ENCODE measurements at regions not wholly inside any gene's neighbourhood (a gene's known extent, or its start where the extent isn't known, plus 50 kb on each side); places are given as distances from the start of the nearest gene placed in this dataset.

DNA sequence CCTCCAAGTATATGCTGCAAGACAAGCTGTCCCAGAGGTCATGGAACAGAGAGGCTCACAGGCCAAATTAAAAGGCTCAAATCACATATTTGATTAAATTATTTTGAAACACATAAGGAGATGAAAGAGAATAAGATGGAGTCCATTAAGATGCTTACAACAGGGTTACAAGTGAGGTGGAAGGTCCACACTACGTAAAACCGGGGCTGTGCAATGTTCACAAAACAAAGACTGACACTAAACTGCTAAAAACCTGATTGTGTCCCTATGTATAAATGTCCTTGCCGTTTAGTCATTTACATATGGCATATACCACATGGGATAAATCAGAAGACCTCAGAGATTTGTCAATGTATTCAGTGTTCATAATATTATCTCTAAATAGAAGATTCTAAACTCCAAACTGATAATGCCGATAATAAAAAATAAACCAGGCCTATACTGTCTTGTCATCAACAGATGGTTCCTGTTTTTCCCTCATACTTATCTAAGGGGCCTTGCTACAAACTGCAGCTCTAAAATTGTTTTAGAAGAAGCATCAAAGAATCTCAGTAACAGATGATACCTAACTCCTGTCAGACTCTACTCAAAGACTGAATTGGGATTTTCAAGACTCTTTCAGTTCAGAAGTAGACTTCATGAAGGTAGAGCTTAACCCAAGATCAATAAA lies 51.8 kb upstream of the RIPOR2 start:
- no peak for DNase-seq

DNA sequence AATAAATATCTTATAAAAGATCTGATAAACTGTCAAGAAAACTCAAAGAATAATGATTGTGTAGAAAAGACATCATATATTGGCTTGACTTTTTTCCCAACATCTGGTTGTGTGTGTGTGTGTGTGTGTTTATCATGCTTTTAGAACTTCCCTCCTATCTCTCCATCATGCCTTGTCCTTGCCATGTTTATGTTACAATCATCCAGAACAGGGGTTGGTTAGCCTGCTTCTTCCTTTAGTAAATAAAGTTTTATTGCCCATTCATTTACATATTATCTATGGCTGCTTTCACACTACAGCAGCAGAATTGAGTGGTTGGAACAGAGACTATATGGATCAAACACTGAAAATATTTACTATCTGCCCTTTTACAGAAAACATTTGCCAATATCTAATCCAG lies 52.8 kb upstream of the RIPOR2 start:
- DNase-seq: no peak

DNA sequence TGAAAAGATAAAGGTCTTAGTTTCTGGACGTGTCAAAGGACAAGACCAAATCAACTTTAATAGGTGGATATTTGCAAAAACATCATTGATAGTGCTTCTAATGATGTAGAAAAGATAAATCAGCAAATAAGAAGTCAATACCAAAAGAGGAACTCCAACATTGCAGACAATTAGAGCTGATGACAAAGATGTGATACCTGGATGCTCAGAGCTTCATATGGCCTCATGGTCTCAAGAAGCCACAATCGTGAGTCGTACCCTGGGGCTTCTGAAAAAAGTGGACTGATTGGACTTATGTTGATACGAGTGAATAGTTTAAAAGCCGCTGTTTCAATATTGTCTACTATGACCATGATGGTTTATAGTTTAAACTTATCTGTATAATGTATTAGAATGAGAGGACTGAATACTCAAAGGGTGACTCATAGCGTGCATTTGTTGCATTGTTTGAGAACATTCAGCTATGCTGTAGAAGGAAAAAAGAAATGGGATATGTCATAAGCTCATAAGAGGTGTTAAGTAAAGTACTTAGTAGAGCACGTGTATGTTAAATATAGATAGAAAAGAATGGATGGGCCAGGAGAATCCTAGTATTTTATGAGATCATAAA lies 54.6 kb upstream of the RIPOR2 start:
- no peak for DNase-seq

GRCh38 chr6:24990944-24991809 lies 55.4 kb upstream of the RIPOR2 start:
- no peak for DNase-seq

DNA sequence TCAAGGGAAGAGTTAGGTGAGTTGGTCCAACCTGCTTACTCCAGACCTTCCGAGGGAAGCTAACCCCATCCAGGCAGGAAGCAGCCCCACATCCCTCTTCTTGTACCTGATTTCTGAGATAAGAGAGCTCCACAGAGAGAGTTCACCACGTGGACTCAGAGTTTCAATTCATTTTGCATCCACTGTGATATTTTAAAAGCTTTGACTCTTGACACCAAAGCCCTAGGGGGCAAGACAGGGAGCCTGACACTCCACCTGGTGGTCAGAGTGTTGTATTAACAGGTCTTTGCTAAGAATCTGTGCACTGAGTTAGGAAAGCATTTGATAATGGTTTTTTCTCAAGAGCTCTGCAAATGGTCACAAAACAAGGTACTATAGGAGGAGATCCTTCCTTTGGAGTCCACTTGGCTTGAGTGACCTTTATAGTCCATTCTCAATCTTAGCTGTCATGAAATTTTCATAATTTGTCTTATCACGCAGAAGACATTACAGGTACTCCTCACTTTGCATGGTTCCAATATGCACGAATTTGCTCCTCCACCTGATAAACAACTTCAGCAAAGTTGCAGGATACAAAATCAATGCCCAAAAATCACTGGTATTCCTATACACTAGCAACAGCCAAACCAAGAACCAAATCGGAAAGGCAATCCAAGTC lies 56.2 kb upstream of the RIPOR2 start:
- DNase-seq: peak; percentile 82 to 87

GRCh38 chr6:24994812-24995211 lies 59.1 kb upstream of the RIPOR2 start:
- DNase-seq: no peak

- DNase-seq: no peak
Measured at GRCh38 chr6:24995270-24995669, 59.5 kb upstream of the RIPOR2 start.

GRCh38 chr6:24996269-24996836 lies 60.6 kb upstream of the RIPOR2 start:
- no peak for DNase-seq

DNA sequence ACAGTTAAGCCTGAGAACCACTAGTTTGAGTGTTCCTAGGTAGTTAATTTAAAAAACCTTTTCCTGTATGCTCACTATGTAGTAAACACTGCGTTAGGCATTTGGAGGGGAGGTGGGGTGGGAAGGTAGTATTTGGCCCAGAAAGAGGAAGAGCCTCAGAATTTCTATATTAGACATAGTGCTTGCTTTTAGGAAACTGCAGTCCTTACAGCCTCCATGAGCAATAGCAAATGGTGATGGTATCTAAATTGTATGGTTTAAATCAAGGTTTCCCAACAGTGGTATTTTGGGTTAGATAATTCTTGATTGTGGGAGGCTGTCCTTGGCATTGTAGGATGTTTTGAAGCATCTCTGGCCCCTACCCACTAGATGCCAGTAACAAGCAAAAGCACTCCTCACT lies 61.5 kb upstream of the RIPOR2 start:
- no peak for DNase-seq

- no peak for DNase-seq
Measured at GRCh38 chr6:24997905-24998304, 62.1 kb upstream of the RIPOR2 start.

- no peak for DNase-seq
Measured at GRCh38 chr6:25002326-25003091, 66.7 kb upstream of the RIPOR2 start.

- DNase-seq: no peak
Measured at GRCh38 chr6:25004357-25004756, 68.6 kb upstream of the RIPOR2 start.

DNA sequence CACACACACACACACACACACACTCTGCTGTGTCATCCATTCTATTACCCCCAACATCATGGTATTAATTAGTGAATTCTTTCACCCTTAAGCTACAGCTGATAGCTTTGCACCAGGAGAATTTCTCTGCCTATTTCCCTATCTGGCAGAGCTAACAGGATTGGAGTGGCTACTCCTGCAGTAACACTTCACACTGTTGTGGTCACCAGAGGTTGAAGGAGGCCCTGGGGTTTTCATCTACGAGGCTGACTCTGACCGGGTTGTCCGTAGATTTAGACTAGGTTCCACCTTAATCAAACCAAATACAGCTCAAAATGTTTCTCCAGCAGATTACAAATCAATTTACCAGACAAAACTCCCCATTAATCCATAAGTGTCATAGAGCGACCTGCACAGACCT lies 69.2 kb upstream of the RIPOR2 start:
- DNase-seq: no peak

GRCh38 chr6:25006075-25006474 lies 70.3 kb upstream of the RIPOR2 start:
- DNase-seq: no peak

GRCh38 chr6:25006565-25007001 lies 70.8 kb upstream of the RIPOR2 start:
- DNase-seq: peak; percentile 83 to 87

- DNase-seq: peak; percentile 51 to 61
Measured at GRCh38 chr6:25007269-25007699, 71.5 kb upstream of the RIPOR2 start.

DNA sequence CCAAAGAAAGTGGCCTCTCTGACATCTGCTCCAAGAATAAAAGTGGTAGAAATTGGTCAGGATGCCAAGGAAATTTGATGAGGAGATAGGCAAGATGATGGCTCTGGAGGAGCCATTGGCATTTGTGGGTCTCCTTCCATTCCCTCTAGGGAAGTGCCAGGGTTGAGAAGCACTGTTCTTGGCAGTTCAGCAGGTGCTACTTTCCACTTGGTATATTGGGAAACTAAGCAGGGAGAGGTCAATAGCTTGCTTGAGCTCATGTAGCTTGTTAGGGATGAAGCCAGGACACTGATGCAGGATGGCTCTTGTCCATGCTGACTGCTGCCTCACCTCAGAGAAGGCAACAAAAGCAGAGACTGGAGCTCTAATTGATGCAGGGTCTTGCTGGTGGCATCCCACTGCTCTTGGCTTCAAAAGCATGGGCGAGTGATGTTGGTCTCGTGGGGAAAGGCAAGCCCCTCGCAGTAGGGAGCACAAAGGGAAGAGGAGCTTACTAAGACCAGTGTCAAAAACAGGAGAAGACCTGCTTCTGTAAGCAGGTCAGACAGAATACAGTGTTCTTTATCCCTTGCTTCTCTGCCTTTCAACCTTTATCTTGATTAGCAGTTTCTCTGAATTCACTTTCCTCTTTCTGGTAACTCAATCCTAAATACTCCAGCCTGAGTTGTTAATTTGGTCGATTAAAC lies 73.1 kb upstream of the RIPOR2 start:
- DNase-seq: no peak

DNA sequence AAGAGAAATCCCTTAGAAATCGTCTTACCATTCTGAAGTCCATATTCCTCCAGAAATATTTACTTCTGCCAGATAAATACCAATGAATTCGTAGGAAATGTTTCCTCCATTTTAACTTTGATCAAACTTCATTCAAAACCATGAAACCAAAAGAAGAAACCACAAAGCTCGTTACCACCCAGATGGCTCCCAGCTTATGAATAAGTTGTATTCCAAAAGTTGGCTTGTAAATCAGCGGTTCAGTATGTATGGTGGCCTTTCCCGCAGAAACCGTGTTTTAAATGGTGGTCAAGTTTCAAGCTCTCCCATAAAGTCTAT lies 73.6 kb upstream of the RIPOR2 start:
- no peak for DNase-seq

DNA sequence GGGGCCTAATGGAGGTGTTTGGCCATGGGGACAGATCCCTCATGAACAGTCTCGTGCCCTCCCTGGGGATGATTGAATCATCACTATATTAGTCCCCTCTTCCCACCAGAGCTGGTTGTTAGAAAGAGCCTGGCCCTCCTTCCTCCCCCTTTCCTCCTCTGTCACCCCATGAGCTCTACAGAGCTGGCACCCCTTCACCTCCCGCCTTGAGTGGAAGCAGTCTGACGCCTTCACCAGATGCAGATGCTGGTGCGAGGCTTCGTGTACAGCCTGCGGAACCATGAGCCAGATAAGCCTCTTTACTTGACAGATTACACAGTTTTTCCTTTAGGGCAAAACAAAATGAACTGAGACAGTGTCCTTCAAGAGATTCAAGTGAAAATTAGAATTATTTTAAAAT lies 74.4 kb upstream of the RIPOR2 start:
- peak in 1 of 2 donors; percentile 37 for DNase-seq

DNA sequence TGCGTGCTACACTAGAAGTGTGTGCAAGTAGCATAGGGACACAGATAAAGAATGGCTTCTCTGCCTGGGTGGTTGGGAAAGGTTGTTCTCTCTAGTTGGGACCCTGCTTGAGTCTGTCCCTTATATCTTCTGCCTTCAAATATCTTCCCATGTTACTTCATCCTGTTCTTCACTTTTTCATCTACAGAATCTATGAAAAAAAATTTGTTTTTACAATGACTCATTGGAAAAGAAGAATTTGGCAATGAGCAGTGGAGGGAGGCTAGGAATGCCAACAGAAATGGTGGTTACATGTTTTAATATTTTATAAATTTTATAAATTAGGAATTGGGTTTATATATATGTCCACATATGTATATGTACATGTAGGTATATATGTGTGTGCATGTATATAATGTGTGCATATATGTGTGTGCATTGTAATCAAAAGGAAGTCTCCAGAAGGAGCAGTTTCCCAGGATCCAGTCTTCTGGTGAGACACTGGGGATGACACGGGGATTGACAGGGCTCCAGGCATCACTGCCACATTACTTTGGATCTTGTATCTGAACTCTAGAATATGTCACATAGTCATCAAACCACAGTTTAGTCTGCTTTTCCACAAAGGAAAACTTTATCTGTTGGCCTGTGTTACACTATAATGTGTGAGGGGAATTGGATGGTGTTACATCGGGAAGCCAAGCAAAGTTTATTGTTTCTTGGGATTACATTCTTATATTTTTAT lies 75.3 kb upstream of the RIPOR2 start:
- no peak for DNase-seq

- no peak for DNase-seq
Measured at GRCh38 chr6:25012657-25013056, 76.9 kb upstream of the RIPOR2 start.

Measured in CD4-positive, alpha-beta T cell treated with Interferon alpha-2 for 1 hour (primary cell).